ENCODE measurements at regions not wholly inside any gene's neighbourhood (a gene's known extent, or its start where the extent isn't known, plus 50 kb on each side); places are given as distances from the start of the nearest gene placed in this dataset.

GRCh38 chrX:112931900-112932299 is 91.3 kb upstream of the AMOT start (continued):
- TF ChIP-seq ZNF462 (CRISPR knock-in tag; IDR thresholded peaks at IDR 0.05) (no peak), ETS1 (IDR thresholded peaks at IDR 0.05) (no peak), ZNF331 (CRISPR knock-in tag; IDR thresholded peaks at IDR 0.05; ENCODE audit: low read depth) (no peak), ZNF114 (CRISPR knock-in tag; IDR thresholded peaks at IDR 0.05) (no peak), REST (IDR thresholded peaks at IDR 0.05; ENCODE audit: unreplicated experiment) (no peak)

Data from GM23338 (cell line).